ENCODE measurements at regions not wholly inside any gene's neighbourhood (a gene's known extent, or its start where the extent isn't known, plus 50 kb on each side); places are given as distances from the start of the nearest gene placed in this dataset.

GRCh38 chr6:97885325-97885724 is 602.3 kb upstream of the MMS22L start:
- TF ChIP-seq CTCF (IDR thresholded peaks at IDR 0.05; ENCODE audit: low read depth, low read length): no peak
- no peak for DNase-seq (ENCODE audit: low read depth in 2 of 2)
- no peak overlapping the region for H3K4me3 ChIP-seq (replicated peaks in 1 of 2; ENCODE audit: low read depth in 2 of 2, low read length in 2 of 2)

- no peak for TF ChIP-seq CTCF (IDR thresholded peaks at IDR 0.05; ENCODE audit: low read depth, low read length)
- no peak overlapping the region for H3K4me3 ChIP-seq (replicated peaks in 1 of 2; ENCODE audit: low read depth in 2 of 2, low read length in 2 of 2)
- DNase-seq (ENCODE audit: low read depth in 2 of 2): no peak
Observed at GRCh38 chr6:97885828-97886227, 602.8 kb upstream of the MMS22L start.

- no peak for TF ChIP-seq CTCF (IDR thresholded peaks at IDR 0.05; ENCODE audit: low read depth, low read length)
- no peak overlapping the region for H3K4me3 ChIP-seq (replicated peaks in 1 of 2; ENCODE audit: low read depth in 2 of 2, low read length in 2 of 2)
- DNase-seq (ENCODE audit: low read depth in 2 of 2): no peak
Observed at GRCh38 chr6:97901531-97901930, 618.5 kb upstream of the MMS22L start.

GRCh38 chr6:97909380-97909779 is 626.4 kb upstream of the MMS22L start:
- no peak for DNase-seq (ENCODE audit: low read depth in 2 of 2)
- no peak overlapping the region for H3K4me3 ChIP-seq (replicated peaks in 1 of 2; ENCODE audit: low read depth in 2 of 2, low read length in 2 of 2)
- TF ChIP-seq CTCF (IDR thresholded peaks at IDR 0.05; ENCODE audit: low read depth, low read length): no peak

GRCh38 chr6:97913721-97914120 is 630.7 kb upstream of the MMS22L start:
- DNase-seq (ENCODE audit: low read depth in 2 of 2): no peak
- no peak overlapping the region for H3K4me3 ChIP-seq (replicated peaks in 1 of 2; ENCODE audit: low read depth in 2 of 2, low read length in 2 of 2)
- no peak for TF ChIP-seq CTCF (IDR thresholded peaks at IDR 0.05; ENCODE audit: low read depth, low read length)

- no peak for DNase-seq (ENCODE audit: low read depth in 2 of 2)
- no peak overlapping the region for H3K4me3 ChIP-seq (replicated peaks in 1 of 2; ENCODE audit: low read depth in 2 of 2, low read length in 2 of 2)
- TF ChIP-seq CTCF (IDR thresholded peaks at IDR 0.05; ENCODE audit: low read depth, low read length): no peak
Observed at GRCh38 chr6:97914912-97915311, 631.9 kb upstream of the MMS22L start.

GRCh38 chr6:97915537-97915936 is 632.5 kb upstream of the MMS22L start:
- DNase-seq (ENCODE audit: low read depth in 2 of 2): no peak
- TF ChIP-seq CTCF (IDR thresholded peaks at IDR 0.05; ENCODE audit: low read depth, low read length): no peak
- H3K4me3 ChIP-seq (replicated peaks in 1 of 2; ENCODE audit: low read depth in 2 of 2, low read length in 2 of 2): no peak overlapping the region
